ENCODE measurements at regions not wholly inside any gene's neighbourhood (a gene's known extent, or its start where the extent isn't known, plus 50 kb on each side); places are given as distances from the start of the nearest gene placed in this dataset.

- H3K36me3 ChIP-seq (replicated peaks in 1 of 2) = no peaks in the 10 kb centered on the region
Measured at GRCh38 chr12:107384645-107385044, 291.3 kb upstream of the CRY1 start.

GRCh38 chr12:107385509-107385908, 292.2 kb upstream of the CRY1 start:
- no peak overlapping the region for H3K4me3 ChIP-seq
- no peaks in the 10 kb centered on the region for H3K4me1 ChIP-seq (replicated peaks in 1 of 2)
- no peaks in the 10 kb centered on the region for H3K36me3 ChIP-seq (replicated peaks in 1 of 2)
- no peaks in the 10 kb centered on the region for H3K9me3 ChIP-seq (replicated peaks in 1 of 3)
- no peak for TF ChIP-seq POLR2A (IDR thresholded peaks at IDR 0.05)
- TF ChIP-seq CTCF (IDR thresholded peaks at IDR 0.05) = no peak
- no peaks in the 10 kb centered on the region for H3K27me3 ChIP-seq
- no peak overlapping the region for H3K27ac ChIP-seq
- intact Hi-C loops (cut with DNase I) = no loop called here
- 36 to 58% (median 49%) methylated on average over 3 to 8 of the region's 8 CpGs for WGBS, 4 donors
- DNase-seq = peak in 3 of 7 donors; percentile 15 to 53 (median 42)

More at GRCh38 chr12:107384645-107385044, 291.3 kb upstream of the CRY1 start:
- intact Hi-C loops (cut with DNase I) = no loop called here
- no peak for DNase-seq
- no peak overlapping the region for H3K4me3 ChIP-seq
- no peaks in the 10 kb centered on the region for H3K4me1 ChIP-seq (replicated peaks in 1 of 2)
- WGBS, 4 donors = 86 to 94% (median 93%) methylated on average over 3 to 6 of the region's 6 CpGs
- no peaks in the 10 kb centered on the region for H3K27me3 ChIP-seq
- H3K27ac ChIP-seq = no peak overlapping the region
- TF ChIP-seq POLR2A (IDR thresholded peaks at IDR 0.05) (no peak), CTCF (IDR thresholded peaks at IDR 0.05) (no peak)
- H3K9me3 ChIP-seq (replicated peaks in 1 of 3) = no peaks in the 10 kb centered on the region

- no peaks in the 10 kb centered on the region for H3K4me1 ChIP-seq (replicated peaks in 1 of 2)
- WGBS, 4 donors = 75 to 80% (median 76%) methylated on average over 4 of the region's 4 CpGs
- H3K27me3 ChIP-seq = no peaks in the 10 kb centered on the region
- DNase-seq = no peak
- no peaks in the 10 kb centered on the region for H3K9me3 ChIP-seq (replicated peaks in 1 of 3)
- no peak overlapping the region for H3K4me3 ChIP-seq
- intact Hi-C loops (cut with DNase I) = no loop called here
- no peak overlapping the region for H3K27ac ChIP-seq
- H3K36me3 ChIP-seq (replicated peaks in 1 of 2) = no peaks in the 10 kb centered on the region
- TF ChIP-seq POLR2A (IDR thresholded peaks at IDR 0.05) = no peak
- TF ChIP-seq CTCF (IDR thresholded peaks at IDR 0.05) = no peak
Measured at GRCh38 chr12:107386569-107386968, 293.2 kb upstream of the CRY1 start.

- intact Hi-C loops (cut with DNase I) = no loop called here
- DNase-seq = no peak
- Histone ChIP-seq H3K9me3 (replicated peaks in 1 of 3) (no peaks in the 10 kb centered on the region), H3K27me3 (no peaks in the 10 kb centered on the region), H3K4me3 (no peak overlapping the region), H3K4me1 (replicated peaks in 1 of 2) (no peaks in the 10 kb centered on the region), H3K36me3 (replicated peaks in 1 of 2) (no peaks in the 10 kb centered on the region), H3K27ac (no peak overlapping the region)
- WGBS, 4 donors = 87 to 100% (median 92%) methylated on average over 1 of the region's 1 CpG
- TF ChIP-seq CTCF (IDR thresholded peaks at IDR 0.05) (no peak), POLR2A (IDR thresholded peaks at IDR 0.05) (no peak)
Measured at GRCh38 chr12:107388263-107388662, 294.9 kb upstream of the CRY1 start.
